ENCODE measurements at regions not wholly inside any gene's neighbourhood (a gene's known extent, or its start where the extent isn't known, plus 50 kb on each side); places are given as distances from the start of the nearest gene placed in this dataset.

GRCh38 chr3:94241986-94242385 lies 179.1 kb downstream of the NSUN3 start:
- Mint-ChIP-seq H3K27me3 (ENCODE audit: unreplicated experiment) (no peaks in the 10 kb centered on the region), H3K27ac (ENCODE audit: unreplicated experiment) (no peak overlapping the region), H3K9me3 (ENCODE audit: unreplicated experiment) (peaks cover 6% of the 10 kb centered on the region), H3K4me1 (ENCODE audit: low read depth, unreplicated experiment) (no peaks in the 10 kb centered on the region), H3K4me3 (ENCODE audit: unreplicated experiment) (no peak overlapping the region), H3K36me3 (ENCODE audit: unreplicated experiment) (peaks cover 7% of the 10 kb centered on the region)
- TF ChIP-seq CTCF (IDR thresholded peaks at IDR 0.05; ENCODE audit: partially characterized antibody, unreplicated experiment) = no peak
- DNase-seq = no peak

- no peak for TF ChIP-seq CTCF (IDR thresholded peaks at IDR 0.05; ENCODE audit: partially characterized antibody, unreplicated experiment)
- DNase-seq = no peak
- no peaks in the 10 kb centered on the region for H3K27me3 Mint-ChIP-seq (ENCODE audit: unreplicated experiment)
- H3K27ac Mint-ChIP-seq (ENCODE audit: unreplicated experiment) = no peak overlapping the region
- H3K4me1 Mint-ChIP-seq (ENCODE audit: low read depth, unreplicated experiment) = peaks cover 7% of the 10 kb centered on the region
- H3K36me3 Mint-ChIP-seq (ENCODE audit: unreplicated experiment) = no peaks in the 10 kb centered on the region
- H3K9me3 Mint-ChIP-seq (ENCODE audit: unreplicated experiment) = no peaks in the 10 kb centered on the region
- no peak overlapping the region for H3K4me3 Mint-ChIP-seq (ENCODE audit: unreplicated experiment)
Observed at GRCh38 chr3:94246171-94246570, 183.3 kb downstream of the NSUN3 start.

- H3K36me3 Mint-ChIP-seq (ENCODE audit: unreplicated experiment) = no peaks in the 10 kb centered on the region
- DNase-seq = no peak
- H3K27ac Mint-ChIP-seq (ENCODE audit: unreplicated experiment) = no peak overlapping the region
- no peak for TF ChIP-seq CTCF (IDR thresholded peaks at IDR 0.05; ENCODE audit: partially characterized antibody, unreplicated experiment)
- no peak overlapping the region for H3K4me3 Mint-ChIP-seq (ENCODE audit: unreplicated experiment)
- H3K27me3 Mint-ChIP-seq (ENCODE audit: unreplicated experiment) = no peaks in the 10 kb centered on the region
- peaks cover 7% of the 10 kb centered on the region for H3K4me1 Mint-ChIP-seq (ENCODE audit: low read depth, unreplicated experiment)
- no peaks in the 10 kb centered on the region for H3K9me3 Mint-ChIP-seq (ENCODE audit: unreplicated experiment)
Observed at GRCh38 chr3:94248042-94248441, 185.2 kb downstream of the NSUN3 start.

GRCh38 chr3:94249491-94250079 lies 186.7 kb downstream of the NSUN3 start:
- H3K4me3 Mint-ChIP-seq (ENCODE audit: unreplicated experiment) = no peak overlapping the region
- peaks cover 7% of the 10 kb centered on the region for H3K4me1 Mint-ChIP-seq (ENCODE audit: low read depth, unreplicated experiment)
- TF ChIP-seq CTCF (IDR thresholded peaks at IDR 0.05; ENCODE audit: partially characterized antibody, unreplicated experiment) = peak; percentile 92
- no peaks in the 10 kb centered on the region for H3K36me3 Mint-ChIP-seq (ENCODE audit: unreplicated experiment)
- no peaks in the 10 kb centered on the region for H3K9me3 Mint-ChIP-seq (ENCODE audit: unreplicated experiment)
- peak; percentile 87 for DNase-seq
- H3K27ac Mint-ChIP-seq (ENCODE audit: unreplicated experiment) = no peak overlapping the region
- no peaks in the 10 kb centered on the region for H3K27me3 Mint-ChIP-seq (ENCODE audit: unreplicated experiment)

- Mint-ChIP-seq H3K27me3 (ENCODE audit: unreplicated experiment) (no peaks in the 10 kb centered on the region), H3K36me3 (ENCODE audit: unreplicated experiment) (no peaks in the 10 kb centered on the region), H3K4me3 (ENCODE audit: unreplicated experiment) (no peak overlapping the region), H3K4me1 (ENCODE audit: low read depth, unreplicated experiment) (peaks cover 8% of the 10 kb centered on the region), H3K27ac (ENCODE audit: unreplicated experiment) (no peak overlapping the region), H3K9me3 (ENCODE audit: unreplicated experiment) (no peaks in the 10 kb centered on the region)
- DNase-seq = no peak
- no peak for TF ChIP-seq CTCF (IDR thresholded peaks at IDR 0.05; ENCODE audit: partially characterized antibody, unreplicated experiment)
Observed at GRCh38 chr3:94251566-94251965, 188.7 kb downstream of the NSUN3 start.

Measured in glutamatergic neuron (in vitro differentiated cells).